DOHH2 (cell line): ENCODE measurements at regions not wholly inside any gene's neighbourhood (a gene's known extent, or its start where the extent isn't known, plus 50 kb on each side); places are given as distances from the start of the nearest gene placed in this dataset.

Experiments
- H3F3A ChIP-seq: fragments of 200-600 bp; sonication (generic), shearing (Covaris generic); 2 replicates; pipeline ENCODE4 v1.6.0; 2016; ENCODE audit warnings: antibody characterized with exemption, mild to moderate bottlenecking; ENCODE audit not compliant: control insufficient read depth, insufficient read depth
- H3K27ac ChIP-seq: fragments of 200-600 bp; sonication (generic); 2 replicates; pipeline ENCODE4 v1.5.1; 2014; ENCODE audit warnings: low read depth, mild to moderate bottlenecking, low read length, moderate library complexity
- H3K27me3 ChIP-seq: fragments of 200-600 bp; sonication (generic); 2 replicates; pipeline ENCODE4 v1.6.1; 2014; ENCODE audit warnings: mild to moderate bottlenecking, low read length, mixed read lengths; ENCODE audit not compliant: control insufficient read depth
- H3K36me3 ChIP-seq: fragments of 200-600 bp; sonication (generic); 2 replicates; pipeline ENCODE4 v1.6.1; 2014; ENCODE audit warnings: mild to moderate bottlenecking, low read length, moderate library complexity, mixed read lengths; ENCODE audit not compliant: control insufficient read depth
- H3K4me1 ChIP-seq: fragments of 200-600 bp; sonication (generic); 2 replicates; pipeline ENCODE4 v1.6.1; 2014; ENCODE audit warnings: mild to moderate bottlenecking, low read length, mixed read lengths; ENCODE audit not compliant: control insufficient read depth
- H3K4me2 ChIP-seq: fragments of 200-600 bp; sonication (generic); 2 replicates; pipeline ENCODE4 v1.6.0; 2014; ENCODE audit warnings: mild to moderate bottlenecking, low read length, moderate library complexity
- H3K4me3 ChIP-seq: fragments of 200-600 bp; sonication (generic); 2 replicates; pipeline ENCODE4 v1.5.1; 2014; ENCODE audit warnings: mild to moderate bottlenecking, low read length, mixed read lengths
- H3K79me2 ChIP-seq: fragments of 200-600 bp; sonication (generic); 2 replicates; pipeline ENCODE4 v1.6.1; 2014; ENCODE audit warnings: mild to moderate bottlenecking, low read length, mixed read lengths; ENCODE audit not compliant: control insufficient read depth
- H3K9me2 ChIP-seq: fragments of 200-600 bp; sonication (generic); replicated peaks from 2 replicates; pipeline ENCODE4 v1.6.1; 2014; ENCODE audit warnings: mild to moderate bottlenecking, low read length, mixed read lengths; ENCODE audit not compliant: control insufficient read depth
- H3K9me3 ChIP-seq: fragments of 200-600 bp; sonication (generic); 2 replicates; pipeline ENCODE4 v1.6.1; 2014; ENCODE audit warnings: antibody characterized with exemption, low read length, mixed read lengths; ENCODE audit not compliant: control insufficient read depth, insufficient read depth
- H4K20me1 ChIP-seq: fragments of 200-600 bp; sonication (generic); 2 replicates; pipeline ENCODE4 v1.6.0; 2014; ENCODE audit warnings: low read depth, mild to moderate bottlenecking, antibody characterized with exemption, low read length, moderate library complexity; ENCODE audit not compliant: control insufficient read depth, insufficient read depth
- EZH2phosphoT487 ChIP-seq: fragments of 200-600 bp; sonication (generic); IDR thresholded peaks from 2 replicates; pipeline ENCODE4 v1.6.1; 2017; ENCODE audit warnings: borderline replicate concordance, mild to moderate bottlenecking, antibody characterized with exemption, low read length, moderate library complexity, mixed read lengths
- TF ChIP-seq, protein P1 (sequence below): fragments of 200-600 bp; sonication (generic); IDR thresholded peaks from one replicate; pipeline ENCODE4 v1.5.1; 2014; ENCODE audit warnings: antibody characterized with exemption, mild to moderate bottlenecking, low read depth, low read length; ENCODE audit not compliant: poor library complexity, severe bottlenecking

DNA sequence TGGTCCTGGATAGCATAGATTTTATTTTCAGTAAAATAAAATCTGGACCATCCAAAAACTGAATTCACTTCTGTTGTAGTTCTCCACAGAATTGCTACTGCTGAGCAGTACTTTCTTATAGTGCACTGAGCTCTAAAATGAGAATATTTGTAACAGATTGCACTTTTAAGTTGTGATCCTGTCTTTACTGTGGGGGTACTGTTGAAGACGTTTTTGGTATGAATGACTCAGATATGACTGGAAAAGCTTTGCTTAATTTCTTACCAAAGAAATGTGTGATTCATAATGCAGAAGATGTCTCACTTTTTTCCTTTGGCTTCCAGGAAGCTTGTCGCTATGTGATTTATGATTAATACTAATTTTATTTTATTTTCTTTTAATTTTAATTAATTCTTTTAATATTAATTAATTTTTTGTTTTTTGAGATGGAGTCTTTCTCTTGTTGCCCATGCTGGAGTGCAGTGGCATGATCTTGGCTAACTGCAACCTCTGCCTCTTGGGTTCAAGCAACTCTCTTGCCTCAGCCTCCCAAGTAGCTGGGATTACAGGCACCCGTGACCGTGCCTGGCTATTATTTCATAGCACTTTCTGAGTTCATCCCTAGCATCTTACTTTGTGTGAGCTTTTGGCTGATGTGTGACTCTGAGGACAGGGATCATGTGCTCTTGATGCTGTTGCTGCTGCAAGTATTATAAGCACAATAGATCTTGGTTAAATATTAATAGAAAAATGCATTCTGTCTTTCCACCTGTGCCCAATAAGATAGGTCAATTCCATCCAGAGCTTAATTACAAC, 557.6 kb upstream of the AMELY start:
- Histone ChIP-seq H3K79me2 (no peaks in the 10 kb centered on the region), H4K20me1 (no peaks in the 10 kb centered on the region), H3K36me3 (no peaks in the 10 kb centered on the region), H3K27ac (no peak overlapping the region), H3F3A (no peaks in the 10 kb centered on the region), H3K27me3 (no peaks in the 10 kb centered on the region), H3K9me2 (no peaks in the 10 kb centered on the region), H3K4me2 (no peak overlapping the region), H3K4me1 (no peaks in the 10 kb centered on the region), H3K9me3 (no peaks in the 10 kb centered on the region), H3K4me3 (no peak overlapping the region)
- TF ChIP-seq, protein P1, sequence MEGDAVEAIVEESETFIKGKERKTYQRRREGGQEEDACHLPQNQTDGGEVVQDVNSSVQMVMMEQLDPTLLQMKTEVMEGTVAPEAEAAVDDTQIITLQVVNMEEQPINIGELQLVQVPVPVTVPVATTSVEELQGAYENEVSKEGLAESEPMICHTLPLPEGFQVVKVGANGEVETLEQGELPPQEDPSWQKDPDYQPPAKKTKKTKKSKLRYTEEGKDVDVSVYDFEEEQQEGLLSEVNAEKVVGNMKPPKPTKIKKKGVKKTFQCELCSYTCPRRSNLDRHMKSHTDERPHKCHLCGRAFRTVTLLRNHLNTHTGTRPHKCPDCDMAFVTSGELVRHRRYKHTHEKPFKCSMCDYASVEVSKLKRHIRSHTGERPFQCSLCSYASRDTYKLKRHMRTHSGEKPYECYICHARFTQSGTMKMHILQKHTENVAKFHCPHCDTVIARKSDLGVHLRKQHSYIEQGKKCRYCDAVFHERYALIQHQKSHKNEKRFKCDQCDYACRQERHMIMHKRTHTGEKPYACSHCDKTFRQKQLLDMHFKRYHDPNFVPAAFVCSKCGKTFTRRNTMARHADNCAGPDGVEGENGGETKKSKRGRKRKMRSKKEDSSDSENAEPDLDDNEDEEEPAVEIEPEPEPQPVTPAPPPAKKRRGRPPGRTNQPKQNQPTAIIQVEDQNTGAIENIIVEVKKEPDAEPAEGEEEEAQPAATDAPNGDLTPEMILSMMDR, result no peak
- TF ChIP-seq EZH2phosphoT487, result no peak

DNA sequence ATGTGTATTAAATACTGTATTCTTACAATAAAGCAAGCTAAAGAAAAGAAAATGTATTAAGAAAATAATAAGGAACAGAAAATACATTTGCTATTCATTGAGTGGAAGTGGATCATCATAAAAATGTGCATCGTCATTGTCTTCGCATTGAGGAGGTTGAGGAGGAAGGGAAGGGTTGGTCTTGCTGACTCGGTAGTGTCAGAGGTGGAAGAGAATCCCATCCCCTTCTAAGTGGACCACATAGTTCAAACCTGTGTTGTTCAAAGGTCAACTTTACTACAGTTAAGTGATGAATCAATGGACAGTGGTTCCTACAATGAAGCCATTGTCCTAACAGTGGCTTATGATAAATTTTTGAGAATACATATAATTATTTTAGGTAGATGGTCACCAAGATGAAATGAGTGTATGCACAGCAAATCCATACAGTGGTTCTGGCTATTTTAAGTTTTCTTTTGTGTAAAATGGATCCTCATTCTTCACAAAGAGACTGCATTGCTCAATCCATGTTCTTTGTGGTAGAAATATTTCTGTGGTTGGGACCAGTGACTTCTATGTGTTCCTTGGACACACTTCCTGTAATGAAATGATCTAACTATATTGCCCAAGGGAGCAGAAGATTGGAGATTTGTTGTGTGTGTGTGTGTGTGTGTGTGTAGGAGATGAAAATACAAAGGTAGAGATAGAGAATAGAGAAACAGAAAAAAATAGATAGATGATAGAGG, 556.4 kb upstream of the AMELY start:
- no peaks in the 10 kb centered on the region for H3K4me1 ChIP-seq
- TF ChIP-seq, protein P1, result no peak
- TF ChIP-seq EZH2phosphoT487, result no peak
- H3K27ac ChIP-seq, result no peak overlapping the region
- no peak overlapping the region for H3K4me2 ChIP-seq
- no peaks in the 10 kb centered on the region for H3K9me2 ChIP-seq
- H3K4me3 ChIP-seq, result no peak overlapping the region
- H3K79me2 ChIP-seq, result no peaks in the 10 kb centered on the region
- H4K20me1 ChIP-seq, result no peaks in the 10 kb centered on the region
- no peaks in the 10 kb centered on the region for H3K9me3 ChIP-seq
- no peaks in the 10 kb centered on the region for H3K27me3 ChIP-seq
- no peaks in the 10 kb centered on the region for H3K36me3 ChIP-seq
- H3F3A ChIP-seq, result no peaks in the 10 kb centered on the region

GRCh38 chrY:7465185-7465621, 553.7 kb upstream of the AMELY start:
- Histone ChIP-seq H4K20me1 (no peaks in the 10 kb centered on the region), H3K9me2 (no peaks in the 10 kb centered on the region), H3K36me3 (no peaks in the 10 kb centered on the region), H3K9me3 (no peaks in the 10 kb centered on the region), H3K4me2 (no peak overlapping the region), H3K79me2 (no peaks in the 10 kb centered on the region), H3K27ac (no peak overlapping the region), H3K4me1 (no peaks in the 10 kb centered on the region), H3K27me3 (no peaks in the 10 kb centered on the region), H3K4me3 (no peak overlapping the region), H3F3A (no peaks in the 10 kb centered on the region)
- TF ChIP-seq, protein P1, result no peak
- no peak for TF ChIP-seq EZH2phosphoT487
